ENCODE measurements at regions not wholly inside any gene's neighbourhood (a gene's known extent, or its start where the extent isn't known, plus 50 kb on each side); places are given as distances from the start of the nearest gene placed in this dataset.

- no peaks in the 10 kb centered on the region for H3K36me3 ChIP-seq (ENCODE audit: control insufficient read depth, insufficient read depth, low read length)
- no peak overlapping the region for H3K4me3 Mint-ChIP-seq (ENCODE audit: unreplicated experiment)
- H3K27me3 Mint-ChIP-seq (ENCODE audit: insufficient read depth, unreplicated experiment): no peaks in the 10 kb centered on the region
- no peak for TF ChIP-seq CTCF (IDR thresholded peaks at IDR 0.05; ENCODE audit: insufficient read depth in 1 of 2, low read depth in 1 of 2, low read length in 1 of 2, severe bottlenecking in 1 of 2, unreplicated experiment in 1 of 2)
- DNase-seq: no peak
- H3K9me3 ChIP-seq: no peaks in the 10 kb centered on the region
- ChIA-PET CTCF (no interaction called here), POLR2A (no interaction called here)
- no peaks in the 10 kb centered on the region for H3K4me1 ChIP-seq
- BruUV-seq (replicated peaks): no TSS peak
- H3K27ac Mint-ChIP-seq (ENCODE audit: unreplicated experiment): no peak overlapping the region
- intact Hi-C loops (cut with micrococcal nuclease; ENCODE audit: unreplicated experiment): no loop called here
- H3K9me3 Mint-ChIP-seq (ENCODE audit: unreplicated experiment): no peaks in the 10 kb centered on the region
- H3K27me3 ChIP-seq (replicated peaks; ENCODE audit: control insufficient read depth, insufficient read depth, low read length): no peaks in the 10 kb centered on the region
- no peak overlapping the region for H3K4me3 ChIP-seq (ENCODE audit: low read depth, low read length)
- H3K4me1 Mint-ChIP-seq (ENCODE audit: low read depth, unreplicated experiment): no peaks in the 10 kb centered on the region
- H3K36me3 Mint-ChIP-seq (ENCODE audit: insufficient read depth, unreplicated experiment): no peaks in the 10 kb centered on the region
Measured at GRCh38 chr5:57895766-57896165, 413.2 kb upstream of the ACTBL2 start.

- no TSS peak for BruUV-seq (replicated peaks)
- no peaks in the 10 kb centered on the region for H3K9me3 Mint-ChIP-seq (ENCODE audit: unreplicated experiment)
- intact Hi-C loops (cut with micrococcal nuclease; ENCODE audit: unreplicated experiment): no loop called here
- no peaks in the 10 kb centered on the region for H3K4me1 Mint-ChIP-seq (ENCODE audit: low read depth, unreplicated experiment)
- no peak overlapping the region for H3K27ac Mint-ChIP-seq (ENCODE audit: unreplicated experiment)
- Histone ChIP-seq H3K36me3 (ENCODE audit: control insufficient read depth, insufficient read depth, low read length) (no peaks in the 10 kb centered on the region), H3K4me3 (ENCODE audit: low read depth, low read length) (no peak overlapping the region), H3K27me3 (replicated peaks; ENCODE audit: control insufficient read depth, insufficient read depth, low read length) (no peaks in the 10 kb centered on the region), H3K4me1 (no peaks in the 10 kb centered on the region), H3K9me3 (no peaks in the 10 kb centered on the region)
- H3K27me3 Mint-ChIP-seq (ENCODE audit: insufficient read depth, unreplicated experiment): no peaks in the 10 kb centered on the region
- no peak for DNase-seq
- ChIA-PET POLR2A (interaction anchor here (0.6 kb wide), 1 partner anchor 181 kb away, joined by 3 read pairs; no protein-coding TSS in a partner anchor), CTCF (no interaction called here)
- no peak overlapping the region for H3K4me3 Mint-ChIP-seq (ENCODE audit: unreplicated experiment)
- no peak for TF ChIP-seq CTCF (IDR thresholded peaks at IDR 0.05; ENCODE audit: insufficient read depth in 1 of 2, low read depth in 1 of 2, low read length in 1 of 2, severe bottlenecking in 1 of 2, unreplicated experiment in 1 of 2)
- H3K36me3 Mint-ChIP-seq (ENCODE audit: insufficient read depth, unreplicated experiment): no peaks in the 10 kb centered on the region
Measured at GRCh38 chr5:57893926-57894325, 411.3 kb upstream of the ACTBL2 start.

DNA sequence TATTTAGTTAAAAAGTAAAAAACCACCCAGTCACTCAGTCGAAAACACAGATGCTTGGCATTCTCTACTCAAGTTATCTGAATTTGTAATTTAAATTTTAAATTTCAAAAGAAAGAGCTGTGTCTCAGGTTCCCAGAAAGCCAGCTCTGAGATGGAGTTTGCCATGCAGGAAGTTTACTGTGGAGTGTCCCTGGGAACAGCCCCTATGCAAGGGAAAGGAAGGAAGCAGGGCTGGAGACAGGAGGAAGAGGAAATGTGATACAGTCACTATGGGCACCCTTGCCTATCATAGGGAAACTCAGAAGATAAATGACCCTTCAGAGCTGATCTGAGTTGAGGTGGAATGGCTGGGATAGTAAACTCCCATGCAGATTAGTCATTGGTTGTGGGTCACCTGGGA, 408.8 kb upstream of the ACTBL2 start:
- no peak overlapping the region for H3K4me3 Mint-ChIP-seq (ENCODE audit: unreplicated experiment)
- Histone ChIP-seq H3K4me1 (no peaks in the 10 kb centered on the region), H3K27me3 (replicated peaks; ENCODE audit: control insufficient read depth, insufficient read depth, low read length) (no peaks in the 10 kb centered on the region), H3K36me3 (ENCODE audit: control insufficient read depth, insufficient read depth, low read length) (no peaks in the 10 kb centered on the region), H3K4me3 (ENCODE audit: low read depth, low read length) (no peak overlapping the region), H3K9me3 (no peaks in the 10 kb centered on the region)
- CTCF ChIA-PET: no interaction called here
- no TSS peak for BruUV-seq (replicated peaks)
- TF ChIP-seq CTCF (IDR thresholded peaks at IDR 0.05; ENCODE audit: insufficient read depth in 1 of 2, low read depth in 1 of 2, low read length in 1 of 2, severe bottlenecking in 1 of 2, unreplicated experiment in 1 of 2): no peak
- DNase-seq: no peak
- no peaks in the 10 kb centered on the region for H3K9me3 Mint-ChIP-seq (ENCODE audit: unreplicated experiment)
- H3K36me3 Mint-ChIP-seq (ENCODE audit: insufficient read depth, unreplicated experiment): no peaks in the 10 kb centered on the region
- H3K27me3 Mint-ChIP-seq (ENCODE audit: insufficient read depth, unreplicated experiment): no peaks in the 10 kb centered on the region
- H3K4me1 Mint-ChIP-seq (ENCODE audit: low read depth, unreplicated experiment): no peaks in the 10 kb centered on the region
- intact Hi-C loops (cut with micrococcal nuclease; ENCODE audit: unreplicated experiment): no loop called here
- no peak overlapping the region for H3K27ac Mint-ChIP-seq (ENCODE audit: unreplicated experiment)
- POLR2A ChIA-PET: no interaction called here
